ENCODE measurements at regions not wholly inside any gene's neighbourhood (a gene's known extent, or its start where the extent isn't known, plus 50 kb on each side); places are given as distances from the start of the nearest gene placed in this dataset.

DNA sequence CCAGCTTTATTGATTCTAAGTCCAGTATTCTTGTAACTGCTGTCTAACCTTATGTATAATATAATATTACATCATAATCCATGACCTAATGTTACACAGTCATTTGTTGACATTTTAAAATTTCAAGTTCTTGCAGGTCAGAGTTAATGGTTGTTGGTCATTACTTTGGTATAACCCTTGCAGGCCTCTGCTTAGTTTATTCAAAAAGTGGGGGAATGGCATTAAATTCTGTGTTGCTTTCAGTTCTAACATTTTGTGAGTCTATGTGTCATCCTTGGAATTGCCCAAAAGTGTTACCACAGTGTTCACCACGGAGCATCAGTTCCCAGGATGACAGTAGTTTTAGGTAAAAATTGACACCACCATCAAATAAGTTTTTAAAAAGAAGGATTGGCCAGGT, 174.8 kb upstream of the BCL6 start:
- TF ChIP-seq, protein P1, sequence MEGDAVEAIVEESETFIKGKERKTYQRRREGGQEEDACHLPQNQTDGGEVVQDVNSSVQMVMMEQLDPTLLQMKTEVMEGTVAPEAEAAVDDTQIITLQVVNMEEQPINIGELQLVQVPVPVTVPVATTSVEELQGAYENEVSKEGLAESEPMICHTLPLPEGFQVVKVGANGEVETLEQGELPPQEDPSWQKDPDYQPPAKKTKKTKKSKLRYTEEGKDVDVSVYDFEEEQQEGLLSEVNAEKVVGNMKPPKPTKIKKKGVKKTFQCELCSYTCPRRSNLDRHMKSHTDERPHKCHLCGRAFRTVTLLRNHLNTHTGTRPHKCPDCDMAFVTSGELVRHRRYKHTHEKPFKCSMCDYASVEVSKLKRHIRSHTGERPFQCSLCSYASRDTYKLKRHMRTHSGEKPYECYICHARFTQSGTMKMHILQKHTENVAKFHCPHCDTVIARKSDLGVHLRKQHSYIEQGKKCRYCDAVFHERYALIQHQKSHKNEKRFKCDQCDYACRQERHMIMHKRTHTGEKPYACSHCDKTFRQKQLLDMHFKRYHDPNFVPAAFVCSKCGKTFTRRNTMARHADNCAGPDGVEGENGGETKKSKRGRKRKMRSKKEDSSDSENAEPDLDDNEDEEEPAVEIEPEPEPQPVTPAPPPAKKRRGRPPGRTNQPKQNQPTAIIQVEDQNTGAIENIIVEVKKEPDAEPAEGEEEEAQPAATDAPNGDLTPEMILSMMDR (IDR thresholded peaks at IDR 0.05), result no peak
- TF ChIP-seq POLR2A (IDR thresholded peaks at IDR 0.05), result no peak

Data from lower leg skin (tissue), 3 donors.